ENCODE measurements at regions not wholly inside any gene's neighbourhood (a gene's known extent, or its start where the extent isn't known, plus 50 kb on each side); places are given as distances from the start of the nearest gene placed in this dataset.
A peak's percentile ranks its signal among the peaks of the same experiment; 100 is the strongest.

GRCh38 chr9:86641970-86642369 lies 287.8 kb upstream of the TUT7 start:
- DNase-seq (ENCODE audit: low read depth in 1 of 2, low spot score in 1 of 2): no peak
- no peak overlapping the region for H3K27ac ChIP-seq
- no peak overlapping the region for H3K4me3 ChIP-seq
- H3K36me3 ChIP-seq: no peaks in the 10 kb centered on the region
- H3K4me1 ChIP-seq (ENCODE audit: low read depth): no peaks in the 10 kb centered on the region
- no peak for TF ChIP-seq CTCF (IDR thresholded peaks at IDR 0.05; ENCODE audit: low read depth, low read length)
- H3K9me3 ChIP-seq (ENCODE audit: low read depth): no peaks in the 10 kb centered on the region
- H3K27me3 ChIP-seq: no peaks in the 10 kb centered on the region

DNA sequence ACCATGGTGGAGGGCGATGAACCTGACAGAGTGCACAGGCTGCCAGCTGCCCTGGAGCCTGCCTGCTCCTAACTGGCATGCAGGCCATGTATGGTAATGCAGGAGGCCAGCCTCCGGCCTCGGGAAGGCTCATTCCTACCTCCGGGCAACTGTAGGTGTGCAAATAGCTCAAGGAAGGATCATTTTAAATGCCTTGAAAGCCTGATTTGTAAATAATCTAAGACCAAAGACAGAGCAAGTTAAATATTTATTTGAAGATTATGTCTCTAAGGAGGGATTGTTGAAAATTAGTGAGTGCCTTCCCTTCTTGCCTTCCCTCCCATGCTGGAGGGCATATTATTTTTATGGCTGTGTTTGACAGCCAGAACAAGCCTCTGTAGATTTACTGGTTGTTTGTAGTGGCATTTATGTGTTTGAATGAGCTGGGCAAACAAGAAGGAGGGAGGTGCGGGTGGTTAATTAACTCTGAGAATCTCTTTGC lies 285.7 kb upstream of the TUT7 start:
- DNase-seq (ENCODE audit: low read depth in 1 of 2, low spot score in 1 of 2): no peak
- Histone ChIP-seq H3K27ac (no peak overlapping the region), H3K27me3 (no peaks in the 10 kb centered on the region), H3K36me3 (no peaks in the 10 kb centered on the region), H3K4me3 (no peak overlapping the region), H3K9me3 (ENCODE audit: low read depth) (no peaks in the 10 kb centered on the region), H3K4me1 (ENCODE audit: low read depth) (peaks cover 5% of the 10 kb centered on the region)
- no peak for TF ChIP-seq CTCF (IDR thresholded peaks at IDR 0.05; ENCODE audit: low read depth, low read length)

GRCh38 chr9:86639287-86639686 lies 285.1 kb upstream of the TUT7 start:
- peaks cover 5% of the 10 kb centered on the region for H3K4me1 ChIP-seq (ENCODE audit: low read depth)
- TF ChIP-seq CTCF (IDR thresholded peaks at IDR 0.05; ENCODE audit: low read depth, low read length): no peak
- no peak overlapping the region for H3K4me3 ChIP-seq
- no peaks in the 10 kb centered on the region for H3K27me3 ChIP-seq
- DNase-seq (ENCODE audit: low read depth in 1 of 2, low spot score in 1 of 2): no peak
- H3K36me3 ChIP-seq: no peaks in the 10 kb centered on the region
- no peak overlapping the region for H3K27ac ChIP-seq
- H3K9me3 ChIP-seq (ENCODE audit: low read depth): no peaks in the 10 kb centered on the region

DNA sequence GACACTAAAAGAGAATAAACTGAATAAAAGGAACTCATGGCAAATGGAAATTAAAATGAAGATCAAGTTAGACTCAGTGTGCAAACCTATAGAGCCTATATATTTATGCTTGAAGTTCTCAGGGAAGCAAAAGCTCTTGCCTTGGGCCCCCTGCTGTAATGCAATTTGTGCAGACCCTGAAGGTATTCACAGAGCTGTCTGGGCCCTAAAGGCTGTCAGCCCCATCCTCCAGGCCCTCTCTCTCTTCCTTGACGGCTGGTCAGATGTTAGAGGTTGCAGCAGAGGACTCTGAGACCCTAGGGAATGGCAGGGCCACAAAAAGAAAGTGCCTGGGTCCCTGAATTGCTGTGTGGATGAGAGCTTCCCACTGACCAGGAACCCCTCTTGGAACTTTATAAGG lies 283.9 kb upstream of the TUT7 start:
- no peak for TF ChIP-seq CTCF (IDR thresholded peaks at IDR 0.05; ENCODE audit: low read depth, low read length)
- no peak overlapping the region for H3K4me3 ChIP-seq
- H3K27me3 ChIP-seq: no peaks in the 10 kb centered on the region
- H3K27ac ChIP-seq: no peak overlapping the region
- H3K4me1 ChIP-seq (ENCODE audit: low read depth): peaks cover 5% of the 10 kb centered on the region
- no peak for DNase-seq (ENCODE audit: low read depth in 1 of 2, low spot score in 1 of 2)
- no peaks in the 10 kb centered on the region for H3K36me3 ChIP-seq
- H3K9me3 ChIP-seq (ENCODE audit: low read depth): no peaks in the 10 kb centered on the region

GRCh38 chr9:86637515-86637914 lies 283.3 kb upstream of the TUT7 start:
- H3K9me3 ChIP-seq (ENCODE audit: low read depth): no peaks in the 10 kb centered on the region
- H3K36me3 ChIP-seq: no peaks in the 10 kb centered on the region
- TF ChIP-seq CTCF (IDR thresholded peaks at IDR 0.05; ENCODE audit: low read depth, low read length): peak; percentile 79

GRCh38 chr9:86636519-86636918 lies 282.3 kb upstream of the TUT7 start:
- peak overlapping the region; percentile 66 for H3K27ac ChIP-seq
- H3K9me3 ChIP-seq (ENCODE audit: low read depth): no peaks in the 10 kb centered on the region
- H3K4me3 ChIP-seq: no peak overlapping the region
- peaks cover 5% of the 10 kb centered on the region for H3K4me1 ChIP-seq (ENCODE audit: low read depth)
- peak; percentile 50 to 75 for DNase-seq (ENCODE audit: low read depth in 1 of 2, low spot score in 1 of 2)
- H3K36me3 ChIP-seq: no peaks in the 10 kb centered on the region
- no peaks in the 10 kb centered on the region for H3K27me3 ChIP-seq
- no peak for TF ChIP-seq CTCF (IDR thresholded peaks at IDR 0.05; ENCODE audit: low read depth, low read length)

More at GRCh38 chr9:86637515-86637914, 283.3 kb upstream of the TUT7 start:
- Histone ChIP-seq H3K27me3 (no peaks in the 10 kb centered on the region), H3K4me3 (no peak overlapping the region), H3K4me1 (ENCODE audit: low read depth) (peaks cover 5% of the 10 kb centered on the region), H3K27ac (no peak overlapping the region)
- peak; percentile 76 to 82 for DNase-seq (ENCODE audit: low read depth in 1 of 2, low spot score in 1 of 2)
